GOT3 (cell line): ENCODE measurements at regions not wholly inside any gene's neighbourhood (a gene's known extent, or its start where the extent isn't known, plus 50 kb on each side); places are given as distances from the start of the nearest gene placed in this dataset.

Experiments
- DNase-seq: peaks from one replicate; lab custom pipeline; 2025; ENCODE audit warnings: mixed read lengths; lab: John Stamatoyannopoulos, UW

- no peak for DNase-seq
Measured at GRCh38 chr4:58205446-58206235, 1095.5 kb upstream of the IGFBP7 start.

GRCh38 chr4:58192217-58192616 lies 1082.0 kb upstream of the IGFBP7 start:
- DNase-seq: no peak

GRCh38 chr4:58191109-58191508 lies 1080.9 kb upstream of the IGFBP7 start:
- no peak for DNase-seq

- DNase-seq: no peak
Measured at GRCh38 chr4:58188316-58188715, 1078.1 kb upstream of the IGFBP7 start.

GRCh38 chr4:58175024-58175423 lies 1064.8 kb upstream of the IGFBP7 start:
- no peak for DNase-seq

- no peak for DNase-seq
Measured at GRCh38 chr4:58166490-58166889, 1056.3 kb upstream of the IGFBP7 start.

- DNase-seq: no peak
Measured at GRCh38 chr4:58163156-58163555, 1053.0 kb upstream of the IGFBP7 start.

- DNase-seq: no peak
Measured at GRCh38 chr4:58149404-58150085, 1039.4 kb upstream of the IGFBP7 start.

- DNase-seq: no peak
Measured at GRCh38 chr4:58144721-58145120, 1034.5 kb upstream of the IGFBP7 start.

- DNase-seq: no peak
Measured at GRCh38 chr4:58138786-58139668, 1028.8 kb upstream of the IGFBP7 start.

GRCh38 chr4:58136604-58137003 lies 1026.4 kb upstream of the IGFBP7 start:
- DNase-seq: no peak

- no peak for DNase-seq
Measured at GRCh38 chr4:58127680-58128079, 1017.5 kb upstream of the IGFBP7 start.

GRCh38 chr4:58119298-58119697 lies 1009.1 kb upstream of the IGFBP7 start:
- no peak for DNase-seq

GRCh38 chr4:58113126-58113525 lies 1002.9 kb upstream of the IGFBP7 start:
- no peak for DNase-seq

- no peak for DNase-seq
Measured at GRCh38 chr4:58111818-58112217, 1001.6 kb upstream of the IGFBP7 start.

GRCh38 chr4:58093352-58093751 lies 983.2 kb upstream of the IGFBP7 start:
- no peak for DNase-seq

GRCh38 chr4:58090539-58090938 lies 980.4 kb upstream of the IGFBP7 start:
- DNase-seq: no peak

GRCh38 chr4:58081356-58081755 lies 971.2 kb upstream of the IGFBP7 start:
- no peak for DNase-seq

GRCh38 chr4:58075724-58076123 lies 965.5 kb upstream of the IGFBP7 start:
- no peak for DNase-seq

- DNase-seq: no peak
Measured at GRCh38 chr4:58074382-58074781, 964.2 kb upstream of the IGFBP7 start.

- no peak for DNase-seq
Measured at GRCh38 chr4:58070726-58071125, 960.5 kb upstream of the IGFBP7 start.

- no peak for DNase-seq
Measured at GRCh38 chr4:58064653-58065052, 954.5 kb upstream of the IGFBP7 start.
